ENCODE measurements at regions not wholly inside any gene's neighbourhood (a gene's known extent, or its start where the extent isn't known, plus 50 kb on each side); places are given as distances from the start of the nearest gene placed in this dataset.

GRCh38 chr4:35175487-35175886 is 1068.8 kb downstream of the ARAP2 start:
- TF ChIP-seq, protein P1, sequence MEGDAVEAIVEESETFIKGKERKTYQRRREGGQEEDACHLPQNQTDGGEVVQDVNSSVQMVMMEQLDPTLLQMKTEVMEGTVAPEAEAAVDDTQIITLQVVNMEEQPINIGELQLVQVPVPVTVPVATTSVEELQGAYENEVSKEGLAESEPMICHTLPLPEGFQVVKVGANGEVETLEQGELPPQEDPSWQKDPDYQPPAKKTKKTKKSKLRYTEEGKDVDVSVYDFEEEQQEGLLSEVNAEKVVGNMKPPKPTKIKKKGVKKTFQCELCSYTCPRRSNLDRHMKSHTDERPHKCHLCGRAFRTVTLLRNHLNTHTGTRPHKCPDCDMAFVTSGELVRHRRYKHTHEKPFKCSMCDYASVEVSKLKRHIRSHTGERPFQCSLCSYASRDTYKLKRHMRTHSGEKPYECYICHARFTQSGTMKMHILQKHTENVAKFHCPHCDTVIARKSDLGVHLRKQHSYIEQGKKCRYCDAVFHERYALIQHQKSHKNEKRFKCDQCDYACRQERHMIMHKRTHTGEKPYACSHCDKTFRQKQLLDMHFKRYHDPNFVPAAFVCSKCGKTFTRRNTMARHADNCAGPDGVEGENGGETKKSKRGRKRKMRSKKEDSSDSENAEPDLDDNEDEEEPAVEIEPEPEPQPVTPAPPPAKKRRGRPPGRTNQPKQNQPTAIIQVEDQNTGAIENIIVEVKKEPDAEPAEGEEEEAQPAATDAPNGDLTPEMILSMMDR (IDR thresholded peaks at IDR 0.05; ENCODE audit: control extremely low read depth in 1 of 3, insufficient read depth in 1 of 3, low read depth in 1 of 3, low read length in 3 of 3) = no peak
- TF ChIP-seq TAF1 (IDR thresholded peaks at IDR 0.05; ENCODE audit: low read depth, low read length) (no peak), ASH2L (IDR thresholded peaks at IDR 0.05; ENCODE audit: low read length) (no peak)
